ENCODE measurements at regions not wholly inside any gene's neighbourhood (a gene's known extent, or its start where the extent isn't known, plus 50 kb on each side); places are given as distances from the start of the nearest gene placed in this dataset.

- no peak for TF ChIP-seq CTCF (IDR thresholded peaks at IDR 0.05)
- no peak for TF ChIP-seq POLR2A (IDR thresholded peaks at IDR 0.05)
Observed at GRCh38 chrY:7712289-7712688, 800.7 kb upstream of the AMELY start.

All from lower leg skin (tissue), 3 donors.